ENCODE measurements at regions not wholly inside any gene's neighbourhood (a gene's known extent, or its start where the extent isn't known, plus 50 kb on each side); places are given as distances from the start of the nearest gene placed in this dataset.

- Histone ChIP-seq H3K9me3 (ENCODE audit: control insufficient read depth in 1 of 2, insufficient read depth in 1 of 2, low read depth in 1 of 2, low read length in 2 of 2) (no peaks in the 10 kb centered on the region), H2AFZ (ENCODE audit: low read depth, low read length, poor library complexity, severe bottlenecking) (no peak overlapping the region), H3K27me3 (ENCODE audit: insufficient read depth, low read length) (no peaks in the 10 kb centered on the region), H3K9me2 (ENCODE audit: insufficient read depth) (no peaks in the 10 kb centered on the region), H3K9ac (ENCODE audit: low read length) (no peak overlapping the region), H4K20me1 (ENCODE audit: insufficient read depth) (no peaks in the 10 kb centered on the region), H3K4me1 (ENCODE audit: control insufficient read depth in 1 of 2, insufficient read depth in 2 of 2, low read length in 2 of 2) (no peaks in the 10 kb centered on the region), H3K4me3 (replicated peaks in 1 of 2; ENCODE audit: low read depth in 1 of 2, low read length in 2 of 2) (no peak overlapping the region), H3K79me2 (ENCODE audit: insufficient read depth, low read length) (no peaks in the 10 kb centered on the region), H3K4me2 (ENCODE audit: low read length) (no peak overlapping the region), H3K27ac (ENCODE audit: low read depth, low read length) (no peak overlapping the region), H3K36me3 (ENCODE audit: control insufficient read depth in 1 of 2, insufficient read depth in 2 of 2, low read length in 2 of 2) (no peaks in the 10 kb centered on the region)
- DNase-seq (ENCODE audit: low read depth, low spot score) (no peak), ATAC-seq (no peak)
- CTCF ChIA-PET: no interaction called here
- BruUV-seq (replicated peaks): no TSS peak
- POLR2A ChIA-PET: no interaction called here
- intact Hi-C loops (cut with micrococcal nuclease): no loop called here
- RAD21 ChIA-PET (ENCODE audit: low non-redundant PET in 1 of 2, low total read pairs in 2 of 2, uncharacterized antibody in 2 of 2, unreplicated experiment in 2 of 2): no interaction called here
- TF ChIP-seq TCF7L2 (IDR thresholded peaks at IDR 0.05; ENCODE audit: borderline replicate concordance, extremely low read depth, insufficient read depth, insufficient read length) (no peak), POLR2AphosphoS5 (IDR thresholded peaks at IDR 0.05; ENCODE audit: low read depth, low read length) (no peak)
Measured at GRCh38 chr2:206856513-206856912, 82.8 kb upstream of the CPO start.

GRCh38 chr2:206858687-206859329, 80.5 kb upstream of the CPO start:
- H2AFZ ChIP-seq (ENCODE audit: low read depth, low read length, poor library complexity, severe bottlenecking): no peak overlapping the region
- H3K9me2 ChIP-seq (ENCODE audit: insufficient read depth): no peaks in the 10 kb centered on the region
- no peak for ATAC-seq
- H3K4me1 ChIP-seq (ENCODE audit: control insufficient read depth in 1 of 2, insufficient read depth in 2 of 2, low read length in 2 of 2): no peaks in the 10 kb centered on the region
- no TSS peak for BruUV-seq (replicated peaks)
- intact Hi-C loops (cut with micrococcal nuclease): no loop called here
- no peak for DNase-seq (ENCODE audit: low read depth, low spot score)
- no peak overlapping the region for H3K9ac ChIP-seq (ENCODE audit: low read length)
- H3K79me2 ChIP-seq (ENCODE audit: insufficient read depth, low read length): no peaks in the 10 kb centered on the region
- H3K9me3 ChIP-seq (ENCODE audit: control insufficient read depth in 1 of 2, insufficient read depth in 1 of 2, low read depth in 1 of 2, low read length in 2 of 2): no peaks in the 10 kb centered on the region
- no peaks in the 10 kb centered on the region for H4K20me1 ChIP-seq (ENCODE audit: insufficient read depth)
- no peaks in the 10 kb centered on the region for H3K36me3 ChIP-seq (ENCODE audit: control insufficient read depth in 1 of 2, insufficient read depth in 2 of 2, low read length in 2 of 2)
- ChIA-PET POLR2A (no interaction called here), CTCF (no interaction called here), RAD21 (ENCODE audit: low non-redundant PET in 1 of 2, low total read pairs in 2 of 2, uncharacterized antibody in 2 of 2, unreplicated experiment in 2 of 2) (no interaction called here)
- no peaks in the 10 kb centered on the region for H3K27me3 ChIP-seq (ENCODE audit: insufficient read depth, low read length)
- no peak overlapping the region for H3K4me3 ChIP-seq (replicated peaks in 1 of 2; ENCODE audit: low read depth in 1 of 2, low read length in 2 of 2)
- TF ChIP-seq EZH2phosphoT487 (IDR thresholded peaks at IDR 0.05; ENCODE audit: borderline replicate concordance): no peak
- TF ChIP-seq CBX3 (IDR thresholded peaks at IDR 0.05; ENCODE audit: low read depth): no peak
- TF ChIP-seq POLR2AphosphoS5 (IDR thresholded peaks at IDR 0.05; ENCODE audit: low read depth, low read length): no peak
- TF ChIP-seq EGR1 (IDR thresholded peaks at IDR 0.05; ENCODE audit: low read depth): no peak
- TF ChIP-seq MAX (IDR thresholded peaks at IDR 0.05): no peak
- H3K4me2 ChIP-seq (ENCODE audit: low read length): no peak overlapping the region
- no peak overlapping the region for H3K27ac ChIP-seq (ENCODE audit: low read depth, low read length)

Data from HCT116 (cell line).